Immature natural killer cell (primary cell): ENCODE measurements at regions not wholly inside any gene's neighbourhood (a gene's known extent, or its start where the extent isn't known, plus 50 kb on each side); places are given as distances from the start of the nearest gene placed in this dataset.
"Not testable (repeated sequence)": the region's sequence is repeated elsewhere in the genome, so short reads cannot be mapped to it uniquely, and the experiment has no call there.

ENCODE experiments used
- DNase-seq, 3 donors: peaks; one replicate each; pipeline ENCODE4 v3.0.0; 2022; ENCODE audit warnings: mixed read lengths in 1 of 3
- H3K27ac Mint-ChIP-seq, 6 donors: one replicate each; pipeline ENCODE4 v1.8.0; 2020; ENCODE audit warnings: mixed read lengths in 6 of 6, mild to moderate bottlenecking in 5 of 6, inconsistent platforms in 4 of 6, moderate library complexity in 3 of 6
- H3K27me3 Mint-ChIP-seq, 3 donors: one replicate each; pipeline ENCODE4 v1.8.0; 2020 to 2021; ENCODE audit warnings: low read depth in 3 of 3, mild to moderate bottlenecking in 3 of 3, mixed read lengths in 3 of 3, moderate library complexity in 3 of 3, inconsistent platforms in 1 of 3
- H3K36me3 Mint-ChIP-seq, 3 donors: one replicate each; pipeline ENCODE4 v1.8.0; 2020; ENCODE audit warnings: mixed read lengths in 3 of 3, inconsistent platforms in 2 of 3, mild to moderate bottlenecking in 2 of 3
- H3K4me1 Mint-ChIP-seq, 2 donors: one replicate each; pipeline ENCODE4 v1.8.0; 2020; ENCODE audit warnings: inconsistent platforms in 2 of 2, mild to moderate bottlenecking in 2 of 2, mixed read lengths in 2 of 2, moderate library complexity in 1 of 2
- H3K4me3 Mint-ChIP-seq, 5 donors: one replicate each; pipeline ENCODE4 v1.8.0; 2020; ENCODE audit warnings: mild to moderate bottlenecking in 5 of 5, mixed read lengths in 5 of 5, inconsistent platforms in 3 of 5, moderate library complexity in 3 of 5
- H3K9me3 Mint-ChIP-seq, 6 donors: one replicate each; pipeline ENCODE4 v1.8.0; 2020; ENCODE audit warnings: mild to moderate bottlenecking in 6 of 6, mixed read lengths in 6 of 6, inconsistent platforms in 4 of 6, moderate library complexity in 3 of 6

DNA sequence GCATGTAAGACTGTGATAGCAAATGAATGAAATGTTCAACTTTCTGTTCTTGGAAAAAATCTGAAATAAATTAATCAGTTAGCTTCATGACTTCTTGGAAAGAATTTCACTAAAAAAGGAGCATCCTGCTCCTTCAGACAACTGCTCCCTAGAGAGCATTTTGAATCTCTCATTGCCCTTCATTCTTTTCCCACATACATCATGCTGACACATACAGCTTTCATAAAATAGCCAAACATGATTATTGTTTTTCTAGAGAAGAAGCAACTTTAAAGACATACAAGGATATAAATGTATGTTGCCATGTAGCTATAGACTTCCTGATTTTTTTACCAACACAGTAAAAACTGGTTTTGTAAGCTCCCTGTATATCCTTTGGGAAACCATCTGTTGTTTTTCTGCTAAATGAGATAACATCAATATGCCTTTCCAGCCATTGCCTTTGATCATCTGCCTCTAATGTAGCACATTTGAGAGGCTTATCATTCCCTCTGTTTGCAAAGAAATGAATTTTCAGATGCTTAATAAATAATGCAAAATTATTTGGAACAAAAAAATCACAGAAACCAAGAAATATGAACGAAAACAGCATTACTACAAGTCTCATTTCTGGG is 248.2 kb upstream of the GPR149 start:
- H3K4me3 Mint-ChIP-seq, result no peak overlapping the region
- no peak for DNase-seq
- H3K27me3 Mint-ChIP-seq, result no peaks in the 10 kb centered on the region
- H3K4me1 Mint-ChIP-seq, result no peaks in the 10 kb centered on the region
- no peaks in the 10 kb centered on the region for H3K36me3 Mint-ChIP-seq
- H3K27ac Mint-ChIP-seq, result no peak overlapping the region
- H3K9me3 Mint-ChIP-seq, result peaks cover 7 to 26% (median 10%) of the 10 kb centered on the region in 6 donors

DNA sequence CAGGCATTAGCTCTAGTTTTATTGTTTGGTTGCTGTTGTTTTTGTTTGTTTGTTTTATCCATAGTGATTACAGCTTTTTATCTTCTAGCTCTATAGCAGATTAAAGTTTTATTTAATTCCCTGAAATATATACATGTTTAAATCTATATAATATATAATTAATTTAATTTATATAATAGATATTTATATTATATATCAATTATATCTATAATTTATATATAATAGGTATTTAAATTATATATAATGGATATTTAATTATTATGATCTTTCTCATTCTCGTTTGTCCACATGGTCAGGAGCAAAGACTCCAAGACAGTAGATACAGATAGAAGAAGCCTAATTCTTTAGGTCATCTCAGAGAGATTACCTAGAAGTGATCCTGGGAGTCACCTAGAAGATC is 238.8 kb upstream of the GPR149 start:
- peaks cover 0 to 2% (median 0%) of the 10 kb centered on the region in 3 donors for H3K27me3 Mint-ChIP-seq
- H3K36me3 Mint-ChIP-seq, result no peaks in the 10 kb centered on the region
- H3K4me3 Mint-ChIP-seq, result no peak overlapping the region
- H3K27ac Mint-ChIP-seq, result no peak overlapping the region
- no peaks in the 10 kb centered on the region for H3K4me1 Mint-ChIP-seq
- peaks cover 0 to 13% (median 7%) of the 10 kb centered on the region in 6 donors for H3K9me3 Mint-ChIP-seq
- DNase-seq, result no peak

DNA sequence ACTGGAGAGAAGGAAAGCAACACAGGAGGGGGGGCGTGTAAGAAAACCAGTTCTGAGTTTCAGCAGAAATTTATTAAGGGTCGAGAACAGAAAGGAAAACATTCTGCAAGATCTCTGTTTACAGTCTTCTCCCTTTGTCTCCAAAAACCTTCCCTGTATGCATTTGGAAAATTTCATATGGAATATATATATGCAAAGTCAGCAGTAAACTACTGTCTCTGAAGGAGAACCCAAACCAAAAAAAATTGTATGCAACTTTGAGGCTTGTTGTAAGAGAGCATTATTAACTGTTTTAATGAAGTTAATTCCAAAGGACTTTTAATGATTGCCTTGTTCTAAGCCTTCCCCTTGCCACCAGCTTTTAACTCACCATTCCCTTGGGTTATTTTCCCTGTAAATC is 238.2 kb upstream of the GPR149 start:
- Mint-ChIP-seq H3K4me3 (no peak overlapping the region), H3K27me3 (peaks cover 0 to 2% (median 0%) of the 10 kb centered on the region in 3 donors), H3K36me3 (no peaks in the 10 kb centered on the region), H3K4me1 (no peaks in the 10 kb centered on the region), H3K9me3 (peaks cover 0 to 13% (median 9%) of the 10 kb centered on the region in 6 donors), H3K27ac (no peak overlapping the region)
- no peak for DNase-seq

GRCh38 chr3:154666542-154666941 is 236.6 kb upstream of the GPR149 start:
- H3K27me3 Mint-ChIP-seq, result peaks cover 0 to 2% (median 0%) of the 10 kb centered on the region in 3 donors
- DNase-seq, result no peak
- no peak overlapping the region for H3K4me3 Mint-ChIP-seq
- H3K36me3 Mint-ChIP-seq, result no peaks in the 10 kb centered on the region
- no peak overlapping the region for H3K27ac Mint-ChIP-seq
- no peaks in the 10 kb centered on the region for H3K4me1 Mint-ChIP-seq
- peaks cover 0 to 17% (median 7%) of the 10 kb centered on the region in 6 donors for H3K9me3 Mint-ChIP-seq

GRCh38 chr3:154664714-154665113 is 234.7 kb upstream of the GPR149 start:
- H3K4me1 Mint-ChIP-seq, result no peaks in the 10 kb centered on the region
- H3K9me3 Mint-ChIP-seq, result peaks cover 2 to 16% (median 7%) of the 10 kb centered on the region in 6 donors
- no peaks in the 10 kb centered on the region for H3K27me3 Mint-ChIP-seq
- DNase-seq, result no peak
- no peaks in the 10 kb centered on the region for H3K36me3 Mint-ChIP-seq
- H3K27ac Mint-ChIP-seq, result no peak overlapping the region
- H3K4me3 Mint-ChIP-seq, result no peak overlapping the region

DNA sequence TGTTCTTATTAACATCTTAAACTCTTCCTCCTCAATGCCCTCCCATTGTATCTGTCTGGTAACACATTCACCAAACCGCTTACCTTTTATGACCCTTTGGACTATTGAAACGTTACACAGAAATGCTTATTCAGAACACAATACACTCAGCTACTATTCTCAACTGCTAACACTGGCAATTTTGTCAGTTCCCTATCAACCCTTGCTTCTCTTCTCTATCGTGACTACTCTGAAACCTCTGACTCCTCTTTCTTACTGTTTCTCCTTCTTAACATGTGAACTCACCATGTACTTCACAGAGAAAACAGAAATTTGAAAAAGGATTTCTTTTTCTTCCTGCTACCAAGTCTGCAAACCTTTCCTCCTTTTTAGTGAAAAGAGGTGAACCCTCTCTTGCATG is 232.9 kb upstream of the GPR149 start:
- no peak overlapping the region for H3K27ac Mint-ChIP-seq
- H3K4me1 Mint-ChIP-seq, result no peaks in the 10 kb centered on the region
- no peak for DNase-seq
- no peaks in the 10 kb centered on the region for H3K27me3 Mint-ChIP-seq
- H3K9me3 Mint-ChIP-seq, result peaks cover 2 to 16% (median 7%) of the 10 kb centered on the region in 6 donors
- H3K36me3 Mint-ChIP-seq, result no peaks in the 10 kb centered on the region
- no peak overlapping the region for H3K4me3 Mint-ChIP-seq

GRCh38 chr3:154660811-154661210 is 230.8 kb upstream of the GPR149 start:
- Mint-ChIP-seq H3K27me3 (peaks cover 0 to 2% (median 0%) of the 10 kb centered on the region in 3 donors), H3K27ac (no peak overlapping the region), H3K36me3 (no peaks in the 10 kb centered on the region), H3K4me3 (no peak overlapping the region), H3K9me3 (peaks cover 0 to 11% (median 7%) of the 10 kb centered on the region in 6 donors), H3K4me1 (no peaks in the 10 kb centered on the region)
- no peak for DNase-seq

DNA sequence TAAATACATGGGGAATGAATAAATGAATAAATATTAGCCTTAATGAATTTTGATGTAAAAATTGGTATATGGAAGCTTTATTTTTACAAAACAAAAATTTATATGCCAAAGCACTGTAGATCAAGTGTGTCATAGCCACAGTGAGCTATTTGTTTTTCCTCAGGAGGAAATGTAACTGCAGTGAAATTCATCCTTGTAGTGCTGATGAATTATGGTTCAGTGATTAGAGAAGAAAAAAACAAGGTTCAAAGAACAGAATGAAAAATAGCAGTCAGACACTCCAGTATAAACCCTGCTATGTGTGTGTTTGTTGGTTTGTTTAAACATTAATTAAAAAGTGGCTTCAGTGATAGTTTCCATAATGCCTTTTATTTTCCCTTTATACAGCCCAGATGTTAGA is 228.0 kb upstream of the GPR149 start:
- H3K4me1 Mint-ChIP-seq, result no peaks in the 10 kb centered on the region
- no peak overlapping the region for H3K27ac Mint-ChIP-seq
- H3K9me3 Mint-ChIP-seq, result peaks cover 0 to 14% (median 7%) of the 10 kb centered on the region in 6 donors
- H3K36me3 Mint-ChIP-seq, result no peaks in the 10 kb centered on the region
- no peak overlapping the region for H3K4me3 Mint-ChIP-seq
- peaks cover 0 to 2% (median 0%) of the 10 kb centered on the region in 3 donors for H3K27me3 Mint-ChIP-seq
- DNase-seq, result no peak

- Mint-ChIP-seq H3K36me3 (no peaks in the 10 kb centered on the region), H3K9me3 (peaks cover 0 to 10% (median 7%) of the 10 kb centered on the region in 6 donors), H3K4me3 (no peak overlapping the region), H3K27me3 (peaks cover 0 to 2% (median 0%) of the 10 kb centered on the region in 3 donors), H3K4me1 (no peaks in the 10 kb centered on the region), H3K27ac (no peak overlapping the region)
- no peak for DNase-seq
These were observed 227.2 kb upstream of the GPR149 start for GRCh38 chr3:154657218-154657617.

GRCh38 chr3:154656486-154656885 is 226.5 kb upstream of the GPR149 start:
- H3K27me3 Mint-ChIP-seq, result peaks cover 0 to 2% (median 0%) of the 10 kb centered on the region in 3 donors
- H3K4me1 Mint-ChIP-seq, result no peaks in the 10 kb centered on the region
- H3K36me3 Mint-ChIP-seq, result no peaks in the 10 kb centered on the region
- peaks cover 0 to 10% (median 8%) of the 10 kb centered on the region in 6 donors for H3K9me3 Mint-ChIP-seq
- H3K4me3 Mint-ChIP-seq, result no peak overlapping the region
- no peak overlapping the region for H3K27ac Mint-ChIP-seq
- no peak for DNase-seq

DNA sequence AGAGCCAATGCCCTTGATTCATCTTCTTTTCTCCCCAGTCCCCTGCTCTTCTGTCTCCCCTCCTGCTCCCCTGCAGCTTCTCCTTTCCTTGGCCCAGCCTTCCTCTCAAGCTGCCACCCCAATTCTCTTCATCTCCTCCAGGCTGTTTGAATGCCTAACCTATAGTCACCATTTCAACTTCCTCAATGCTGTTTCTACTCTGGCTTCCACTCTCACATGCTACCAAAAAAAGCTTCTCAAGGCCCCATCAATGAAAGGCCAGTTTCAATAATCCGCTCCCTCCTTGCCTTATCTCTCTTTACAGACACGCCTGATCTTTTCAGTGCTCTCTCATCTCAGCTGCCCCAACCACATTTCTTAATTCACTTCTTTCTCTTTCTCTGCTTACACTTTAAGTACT is 212.2 kb upstream of the GPR149 start:
- H3K4me3 Mint-ChIP-seq, result no peak overlapping the region
- no peak overlapping the region for H3K27ac Mint-ChIP-seq
- DNase-seq, result no peak
- peaks cover 0 to 3% (median 0%) of the 10 kb centered on the region in 3 donors for H3K27me3 Mint-ChIP-seq
- H3K4me1 Mint-ChIP-seq, result no peaks in the 10 kb centered on the region
- peaks cover 5 to 13% (median 10%) of the 10 kb centered on the region in 6 donors for H3K9me3 Mint-ChIP-seq
- peaks cover 0 to 4% (median 0%) of the 10 kb centered on the region in 3 donors for H3K36me3 Mint-ChIP-seq

DNA sequence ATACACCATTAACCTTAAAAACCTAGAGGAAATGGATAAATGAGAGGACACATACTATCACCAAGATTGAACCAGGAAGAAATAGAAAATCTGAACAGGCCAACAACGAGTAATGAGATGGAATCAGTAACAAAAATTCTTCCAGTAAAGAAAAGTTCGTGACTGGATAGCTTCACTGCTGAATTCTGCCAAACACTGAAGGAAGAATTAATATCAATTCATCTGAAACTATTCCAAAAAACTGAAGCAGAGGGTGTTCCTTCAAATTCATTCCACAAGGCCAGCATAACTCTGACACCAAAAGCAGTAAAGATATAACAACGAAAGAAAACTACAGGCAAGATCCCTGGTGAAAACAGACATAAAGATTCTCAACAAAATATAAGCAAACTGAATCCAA is 195.8 kb upstream of the GPR149 start:
- no peak for DNase-seq
- no peaks in the 10 kb centered on the region for H3K4me1 Mint-ChIP-seq
- no peak overlapping the region for H3K4me3 Mint-ChIP-seq
- H3K36me3 Mint-ChIP-seq, result no peaks in the 10 kb centered on the region
- H3K27me3 Mint-ChIP-seq, result peaks cover 1 to 2% (median 2%) of the 10 kb centered on the region in 3 donors
- no peak overlapping the region for H3K27ac Mint-ChIP-seq
- H3K9me3 Mint-ChIP-seq, result peaks cover 13 to 33% (median 17%) of the 10 kb centered on the region in 6 donors

GRCh38 chr3:154619621-154620020 is 189.6 kb upstream of the GPR149 start:
- H3K4me1 Mint-ChIP-seq, DNase-seq, H3K36me3 Mint-ChIP-seq, H3K27me3 Mint-ChIP-seq, H3K4me3 Mint-ChIP-seq, H3K27ac Mint-ChIP-seq: not testable (repeated sequence)
- peaks cover 23 to 47% (median 28%) of the 10 kb centered on the region in 6 donors for H3K9me3 Mint-ChIP-seq

GRCh38 chr3:154616298-154616697 is 186.3 kb upstream of the GPR149 start:
- Mint-ChIP-seq H3K9me3 (peaks cover 15 to 35% (median 24%) of the 10 kb centered on the region in 6 donors), H3K27ac (no peak overlapping the region), H3K4me1 (no peaks in the 10 kb centered on the region), H3K36me3 (peaks cover 0 to 4% (median 0%) of the 10 kb centered on the region in 3 donors), H3K4me3 (no peak overlapping the region), H3K27me3 (no peaks in the 10 kb centered on the region)
- no peak for DNase-seq

- no peak for DNase-seq
- Mint-ChIP-seq H3K27ac (no peak overlapping the region), H3K27me3 (no peaks in the 10 kb centered on the region), H3K9me3 (peaks cover 7 to 29% (median 21%) of the 10 kb centered on the region in 6 donors), H3K36me3 (peaks cover 0 to 4% (median 0%) of the 10 kb centered on the region in 3 donors), H3K4me3 (no peak overlapping the region), H3K4me1 (no peaks in the 10 kb centered on the region)
These were observed 185.5 kb upstream of the GPR149 start for GRCh38 chr3:154615471-154615870.
